ENCODE measurements at regions not wholly inside any gene's neighbourhood (a gene's known extent, or its start where the extent isn't known, plus 50 kb on each side); places are given as distances from the start of the nearest gene placed in this dataset.
A peak's percentile ranks its signal among the peaks of the same experiment; 100 is the strongest.
"Not testable (repeated sequence)": the region's sequence is repeated elsewhere in the genome, so short reads cannot be mapped to it uniquely, and the experiment has no call there.

DNA sequence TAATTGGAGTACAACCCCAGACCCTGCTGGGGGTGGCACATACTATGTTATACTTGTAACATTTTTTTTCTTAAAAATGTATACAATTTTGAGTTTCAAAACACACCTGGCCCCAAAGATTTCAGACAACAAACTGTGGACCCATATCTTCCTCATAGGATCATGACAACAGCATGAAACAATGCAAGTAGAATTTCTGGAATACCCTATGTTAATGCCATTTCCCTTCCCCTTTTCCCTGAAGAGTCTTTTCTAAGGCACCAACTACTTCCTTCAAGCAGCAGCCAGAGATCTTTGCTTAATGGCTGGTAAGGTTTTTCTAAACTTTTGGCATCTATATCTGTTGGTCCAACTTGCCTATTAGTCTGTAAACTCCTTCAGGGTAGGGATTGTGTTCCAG is 99.9 kb upstream of the SERBP1 start:
- DNase-seq, result no peak

DNA sequence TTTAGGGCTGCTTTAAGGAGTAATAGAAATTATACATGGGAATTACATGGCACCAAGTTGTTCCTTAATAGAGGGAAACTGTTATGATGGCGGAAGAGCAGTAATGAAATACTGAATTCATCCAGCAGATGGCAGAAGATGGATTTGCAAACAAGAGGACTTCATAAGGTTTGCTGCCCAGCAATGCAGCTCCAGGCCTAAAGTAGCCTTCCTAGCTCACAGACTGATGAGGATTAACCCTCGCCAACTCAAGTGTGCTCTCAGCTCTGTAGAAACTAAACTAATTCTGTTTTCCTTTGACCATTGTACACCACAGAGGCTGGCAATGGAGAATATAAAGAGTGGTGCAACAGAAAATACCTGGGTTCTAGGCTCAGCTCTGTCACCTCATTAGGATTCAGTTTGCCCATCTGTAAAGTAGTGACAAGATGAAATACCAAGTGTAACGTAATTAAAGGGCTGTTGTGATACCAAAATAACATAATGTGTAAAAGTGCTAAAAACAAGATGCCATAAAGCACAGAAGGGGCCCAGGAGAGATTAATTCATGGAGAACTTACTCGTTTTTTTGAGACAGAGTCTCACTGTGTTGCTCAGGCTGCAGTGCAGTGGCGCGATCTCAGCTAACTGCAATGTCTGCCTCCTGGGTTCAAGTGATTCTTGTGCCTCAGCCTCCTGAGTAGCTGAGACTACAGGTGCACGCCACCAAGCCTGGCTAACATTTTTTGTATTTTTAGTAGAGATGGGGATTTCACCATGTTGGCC is 102.4 kb upstream of the SERBP1 start:
- peak; percentile 40 for DNase-seq

DNA sequence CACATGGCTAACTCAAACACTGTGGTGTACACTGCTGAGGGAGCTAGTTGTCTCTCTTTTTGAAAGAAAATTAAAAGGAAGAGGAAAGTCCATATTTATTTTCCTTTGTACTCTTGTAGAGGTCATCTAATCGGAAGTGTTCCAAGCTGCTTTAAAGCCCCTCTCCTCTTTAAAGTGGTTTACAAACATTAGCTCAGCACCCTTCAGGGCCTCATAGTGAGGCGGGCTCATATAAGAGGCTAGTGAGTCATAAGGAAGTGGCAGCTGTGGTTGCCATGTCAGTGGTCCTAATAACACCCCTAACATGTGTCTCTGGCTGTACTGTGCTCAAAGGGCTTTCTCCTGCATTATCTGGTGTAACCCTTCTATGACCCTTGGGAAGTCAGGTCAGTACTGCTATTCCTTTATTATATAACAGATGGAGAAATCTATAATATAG is 104.4 kb upstream of the SERBP1 start:
- no peak for DNase-seq

DNA sequence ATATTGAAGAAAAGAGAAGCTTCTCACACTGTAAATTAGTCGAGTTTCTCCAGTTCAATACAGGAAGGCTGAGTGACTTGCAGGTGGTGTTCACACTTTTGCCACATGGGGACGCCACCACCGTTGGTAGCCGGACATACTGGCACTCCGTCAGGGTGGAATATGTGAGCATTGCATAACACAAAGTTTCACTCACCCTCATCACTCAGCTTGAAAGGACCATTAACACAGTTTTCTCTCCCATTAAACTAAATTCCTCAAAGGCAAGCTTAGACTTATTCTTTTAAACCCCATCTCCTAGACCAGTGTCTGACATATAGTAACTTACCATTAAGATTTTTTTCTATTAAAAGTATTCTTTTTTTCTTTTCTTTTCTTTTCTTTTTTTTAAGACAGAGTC is 105.3 kb upstream of the SERBP1 start:
- peak; percentile 7 for DNase-seq

DNA sequence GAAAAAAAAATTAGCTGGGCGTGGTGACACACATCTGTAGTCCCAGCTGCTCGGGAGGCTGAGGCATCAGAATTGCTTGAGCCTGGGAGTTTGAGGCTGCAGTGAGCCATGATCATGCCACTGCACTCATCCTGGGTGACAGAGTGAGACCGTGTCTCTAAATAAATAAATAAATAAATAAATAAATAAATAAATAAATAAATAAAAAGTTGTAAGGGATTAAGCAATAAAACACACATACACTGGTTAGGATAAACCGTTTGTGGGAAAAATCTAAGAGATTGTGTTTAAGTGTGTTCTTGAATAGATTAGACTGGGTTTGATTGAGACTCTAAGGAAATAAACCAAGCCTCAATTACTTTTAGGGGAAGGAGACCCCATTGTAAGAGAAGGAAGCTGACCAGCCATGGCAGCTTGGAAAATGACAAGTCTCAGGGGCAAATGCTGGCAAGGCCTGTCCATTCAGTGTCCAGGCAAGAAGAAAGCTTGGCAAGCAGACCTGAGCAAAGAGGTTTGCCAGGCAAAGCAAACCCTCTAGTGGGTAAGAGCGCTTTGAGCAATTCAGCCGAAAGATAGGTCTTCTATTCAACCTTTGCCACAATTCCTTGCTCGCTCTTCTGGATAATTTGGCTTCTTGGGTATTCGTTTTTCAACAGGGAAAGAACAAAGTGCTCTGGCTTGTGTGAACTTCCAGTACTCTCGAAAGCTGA is 106.9 kb upstream of the SERBP1 start:
- peak; percentile 19 for DNase-seq

DNA sequence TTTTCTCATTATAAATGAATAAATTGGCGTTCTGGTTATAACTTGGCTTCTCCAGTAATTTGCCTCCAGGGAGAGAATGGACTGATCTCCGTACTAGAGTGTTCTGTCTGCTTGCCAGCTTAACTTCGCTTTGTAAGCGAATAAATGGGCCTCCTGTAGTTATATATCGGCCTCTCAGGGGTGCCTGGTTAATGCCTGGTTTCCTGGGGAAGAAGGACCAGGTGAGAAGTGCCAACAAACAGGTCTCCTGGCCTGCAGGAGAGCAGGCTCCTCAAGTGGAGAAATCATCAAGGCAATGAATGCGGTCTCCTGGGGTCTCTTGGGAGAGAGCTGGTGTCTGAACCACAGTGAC is 107.4 kb upstream of the SERBP1 start:
- DNase-seq, result no peak

DNA sequence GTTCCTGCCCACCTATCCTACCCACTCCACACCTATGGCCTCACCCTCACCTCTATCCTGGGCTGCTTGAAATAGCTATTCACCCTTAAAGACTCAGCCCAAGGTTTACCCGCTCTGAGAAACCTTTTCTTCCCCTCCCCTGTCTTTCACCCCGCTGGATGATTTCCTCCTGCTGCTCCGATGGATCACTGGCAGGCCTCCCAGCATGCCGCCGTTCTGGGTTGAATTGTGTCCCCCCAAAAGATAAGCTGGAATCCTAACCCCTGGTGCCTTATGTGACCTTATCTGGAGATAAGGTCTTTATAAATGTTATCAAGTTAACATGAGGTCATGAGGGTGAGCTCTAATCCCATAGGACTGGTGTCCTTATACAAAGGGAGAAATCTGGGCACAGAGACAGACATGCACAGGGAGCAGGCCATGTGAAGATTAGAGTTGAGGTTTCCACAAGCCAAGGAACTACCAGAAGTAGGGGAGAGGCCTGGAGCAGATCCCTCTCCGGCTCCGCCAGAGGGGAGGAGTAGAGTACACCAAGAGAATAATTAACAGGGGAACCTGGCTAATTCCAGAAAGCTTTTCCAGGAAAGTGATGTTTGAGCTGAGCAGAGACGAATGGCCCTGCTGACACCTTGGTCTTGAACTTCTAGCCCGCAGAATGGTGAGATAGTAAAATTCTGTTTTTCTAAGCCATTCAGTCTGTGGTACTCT is 110.0 kb upstream of the SERBP1 start:
- no peak for DNase-seq

DNA sequence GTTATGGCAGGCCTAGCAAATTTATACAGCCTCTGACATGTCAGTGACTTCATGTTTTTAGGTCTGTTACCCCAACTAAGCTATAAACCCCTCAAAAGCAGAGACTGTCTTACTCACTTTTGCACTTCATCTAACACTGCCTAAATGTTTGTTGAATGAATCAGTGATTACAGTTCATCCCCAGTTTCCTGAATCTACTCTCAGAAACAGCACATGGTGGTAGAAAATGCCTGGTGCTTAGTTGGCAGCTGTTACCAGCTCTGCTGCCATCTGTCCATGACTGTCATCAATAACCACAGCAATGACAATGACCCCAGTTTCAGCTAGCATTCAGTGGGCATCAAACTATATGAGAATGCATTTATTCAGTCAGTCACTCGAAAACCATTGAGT is 110.5 kb upstream of the SERBP1 start:
- no peak for DNase-seq

DNA sequence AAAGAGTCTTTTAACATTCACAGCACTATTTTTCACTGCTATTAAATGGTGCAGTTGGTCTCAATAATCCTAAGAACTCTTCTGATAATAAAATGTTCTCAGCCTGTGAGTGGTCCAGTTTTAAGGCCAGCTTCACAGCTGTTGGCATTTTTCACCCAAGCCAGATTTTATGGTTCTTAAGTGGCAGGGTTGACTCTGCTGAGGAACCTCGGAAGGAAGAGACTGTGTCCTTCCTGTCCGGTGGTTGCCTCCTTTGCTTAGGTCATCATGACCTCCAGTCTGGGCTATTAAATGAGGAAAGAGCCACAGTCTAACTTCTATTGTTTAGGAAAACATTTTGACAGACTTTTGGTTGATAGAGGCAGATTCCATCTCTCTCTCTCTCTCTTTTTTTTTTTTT is 112.5 kb upstream of the SERBP1 start:
- DNase-seq, result no peak

DNA sequence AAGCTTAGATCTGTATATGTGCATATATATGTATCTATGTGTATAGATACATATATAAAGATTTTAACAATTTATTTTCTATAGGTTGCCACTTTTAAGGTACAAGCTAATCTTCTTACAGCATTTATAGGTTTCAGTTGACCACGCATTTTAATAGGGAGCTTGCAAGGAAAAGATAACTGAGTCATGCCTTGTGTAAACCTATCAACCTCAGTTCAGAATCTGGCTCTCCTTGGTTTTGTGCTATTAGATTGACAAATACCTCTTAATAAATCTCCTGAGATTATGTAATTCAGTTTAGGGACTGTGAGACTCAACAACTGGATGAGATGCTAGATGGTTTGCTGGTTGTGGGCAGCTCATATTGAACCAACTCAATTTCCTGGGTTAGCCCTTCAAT is 114.7 kb upstream of the SERBP1 start:
- no peak for DNase-seq

DNA sequence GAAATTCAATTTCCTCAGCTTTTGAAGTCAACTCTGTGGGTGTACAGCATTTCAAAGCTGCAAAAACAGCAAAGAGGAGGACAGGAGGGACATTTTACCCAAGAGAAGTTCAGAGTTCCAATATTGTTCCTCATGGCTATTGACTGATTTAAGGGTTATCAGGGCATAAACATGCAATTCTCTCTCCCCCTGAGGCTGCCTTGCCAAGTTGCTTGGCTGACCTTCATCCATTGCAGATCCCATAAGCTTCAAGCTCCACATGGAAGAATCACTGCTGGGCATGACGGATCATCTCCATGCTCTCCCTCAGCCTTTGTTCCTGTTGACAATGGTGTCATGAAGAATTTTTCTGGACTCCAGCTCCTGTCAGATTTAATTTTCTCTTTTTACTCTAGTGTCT is 115.2 kb upstream of the SERBP1 start:
- no peak for DNase-seq

DNA sequence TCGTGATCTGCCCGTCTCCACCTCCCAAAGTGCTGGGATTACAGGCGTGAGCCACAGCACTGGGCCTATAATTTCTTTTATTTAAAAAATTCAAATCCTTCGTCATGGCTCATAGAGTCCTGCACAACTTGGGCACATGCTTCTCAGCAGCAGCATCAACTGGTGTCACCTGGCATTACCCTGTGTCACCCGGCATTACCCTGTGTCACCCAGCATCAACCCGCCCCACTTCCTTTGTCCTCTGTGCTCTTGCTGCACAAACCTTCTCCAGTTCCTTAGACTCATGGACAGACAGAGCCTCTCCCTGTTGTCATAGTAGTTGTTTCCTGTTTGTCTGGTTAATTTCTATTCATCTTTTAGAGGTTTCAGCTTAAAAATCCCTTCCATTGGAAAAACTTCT is 121.2 kb upstream of the SERBP1 start:
- no peak for DNase-seq

DNA sequence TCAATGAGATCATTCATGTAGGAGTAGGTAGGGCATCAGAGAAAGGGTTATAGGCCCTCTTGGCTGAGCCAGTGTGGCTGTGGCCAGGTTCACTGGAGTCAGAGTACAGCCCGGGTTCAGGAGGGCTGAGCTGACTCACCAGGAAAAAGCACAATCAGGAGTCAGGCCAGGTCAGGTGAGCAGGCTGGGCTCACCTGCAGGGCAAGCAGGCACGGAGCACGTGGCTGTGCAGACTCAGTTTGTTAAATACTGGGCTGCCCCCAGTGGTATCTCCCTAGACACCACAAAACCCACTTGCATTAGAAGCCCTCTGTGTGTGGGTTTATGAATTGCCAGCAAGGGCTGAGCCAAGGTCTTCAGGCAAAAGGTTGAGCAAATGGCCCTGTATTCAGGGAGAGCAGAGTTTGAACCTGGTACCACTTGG is 122.1 kb upstream of the SERBP1 start:
- DNase-seq, result no peak

DNA sequence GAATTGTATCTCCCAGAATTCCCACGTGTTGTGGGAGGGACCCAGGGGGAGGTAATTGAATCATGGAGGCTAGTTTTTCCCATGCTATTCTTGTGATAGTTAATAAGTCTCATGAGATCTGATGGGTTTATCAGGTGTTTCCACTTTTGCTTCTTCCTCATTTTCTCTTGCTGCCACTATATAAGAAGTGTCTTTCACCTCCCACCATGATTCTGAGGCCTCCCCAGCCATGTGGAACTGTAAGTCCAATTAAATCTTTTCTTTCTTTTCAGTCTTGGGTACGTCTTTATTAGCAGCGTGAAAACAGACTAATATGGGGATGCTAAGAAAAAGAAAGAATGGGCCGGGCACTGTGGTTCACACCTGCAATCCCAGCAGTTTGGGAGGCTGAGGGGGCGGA is 124.0 kb upstream of the SERBP1 start:
- not testable (repeated sequence) for DNase-seq

DNA sequence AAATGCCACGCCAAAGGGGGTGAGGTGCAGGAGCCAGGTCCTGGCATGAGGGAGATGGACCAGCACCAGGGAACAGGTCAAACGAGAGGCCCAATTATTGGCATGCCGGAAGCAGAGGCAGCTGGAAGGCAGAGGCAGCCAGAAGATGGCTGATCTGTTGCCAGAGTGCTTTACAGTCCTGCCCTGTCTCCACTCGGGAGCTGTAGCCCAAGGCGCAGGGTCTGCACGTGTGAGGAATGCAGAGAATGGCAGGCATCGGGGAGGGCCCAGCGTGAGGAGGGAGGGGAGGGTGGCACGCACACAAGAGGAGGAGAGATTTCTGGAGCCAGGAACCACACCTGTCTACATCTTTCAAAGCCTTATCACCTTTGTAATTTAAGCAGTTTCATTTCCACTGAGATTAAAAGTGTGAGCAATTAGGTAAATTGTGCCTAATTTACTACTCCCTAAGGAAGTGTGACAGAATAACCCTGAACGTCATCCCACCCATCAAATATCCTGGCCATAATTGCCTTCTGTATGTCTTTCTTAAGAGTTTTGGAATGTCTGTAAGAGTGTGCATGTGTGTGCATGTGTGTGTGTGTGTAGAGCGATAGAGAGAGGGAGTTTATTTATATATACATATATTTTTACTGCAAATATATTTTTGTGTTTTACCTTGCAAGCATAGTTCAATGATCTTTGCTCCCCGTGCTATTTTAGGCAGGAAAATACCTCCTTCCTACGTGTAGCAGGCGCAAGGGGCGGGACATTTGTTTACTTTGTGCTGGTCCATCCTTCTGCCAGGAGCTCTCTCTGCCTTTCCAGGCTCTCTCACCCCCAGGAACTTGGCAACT is 125.5 kb upstream of the SERBP1 start:
- DNase-seq, result no peak

DNA sequence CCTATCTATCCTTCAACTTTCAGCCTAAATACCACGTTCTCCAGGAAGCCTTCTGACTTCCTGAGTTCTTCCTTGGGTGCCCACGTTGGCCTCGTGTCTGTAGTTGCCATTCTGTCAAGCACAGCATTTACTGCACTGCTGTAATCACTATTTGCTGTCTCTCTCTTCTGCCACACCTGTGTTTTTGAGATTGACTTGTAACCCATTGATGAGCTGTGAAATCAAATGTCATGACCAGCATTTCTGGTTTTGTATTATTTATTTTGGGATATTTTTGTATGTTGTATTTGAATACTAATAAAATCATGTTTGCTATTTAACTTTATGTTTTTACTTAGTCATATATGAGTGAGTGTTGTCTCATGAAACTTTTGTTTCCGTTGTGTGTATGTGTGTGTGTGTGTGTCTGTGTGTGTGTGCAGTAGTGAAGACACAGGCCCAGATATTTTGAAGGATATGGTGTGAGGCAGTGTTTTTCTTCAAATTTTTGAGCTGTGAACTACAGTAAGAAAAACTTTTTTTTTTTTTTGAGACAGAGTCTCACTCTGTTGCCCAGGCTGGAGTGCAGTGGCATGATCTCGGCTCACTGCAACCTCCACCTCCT is 126.2 kb upstream of the SERBP1 start:
- DNase-seq, result no peak

DNA sequence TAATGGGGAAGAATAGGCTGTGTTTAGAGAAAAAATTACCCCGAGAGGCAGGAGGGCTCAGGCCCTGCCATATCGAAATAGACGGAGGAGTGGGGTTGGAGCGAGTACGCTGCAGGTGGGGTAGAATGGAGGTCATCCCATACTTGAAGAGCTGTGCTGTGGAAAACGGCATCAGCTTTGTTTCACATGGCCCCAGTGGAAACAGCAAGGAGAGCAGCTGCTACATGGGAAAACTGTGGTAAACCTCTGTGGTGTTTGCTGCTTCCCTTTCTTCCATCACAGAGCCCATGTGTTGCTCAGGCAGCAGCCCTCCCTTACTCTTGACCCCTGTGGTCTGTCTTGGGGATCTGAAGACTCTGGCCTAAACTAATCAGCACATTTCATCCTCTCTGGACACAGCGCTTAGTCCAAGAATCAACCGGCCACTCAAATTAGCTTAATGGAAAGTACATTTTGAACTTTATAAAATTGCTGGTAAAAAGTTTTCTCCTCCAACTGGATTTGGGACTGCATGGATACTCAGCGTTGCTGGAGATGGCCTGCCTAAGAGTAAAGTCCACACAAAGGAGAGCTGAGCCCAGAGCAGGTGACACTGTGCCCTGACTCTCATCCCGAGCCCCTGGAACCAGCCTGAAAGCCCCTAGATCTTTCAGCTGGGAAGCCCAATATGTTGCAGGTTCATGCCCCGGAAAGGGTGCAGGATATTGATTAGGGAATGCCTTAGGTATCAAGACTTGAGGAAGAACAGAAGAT is 127.1 kb upstream of the GADD45A start:
- no peak for DNase-seq

DNA sequence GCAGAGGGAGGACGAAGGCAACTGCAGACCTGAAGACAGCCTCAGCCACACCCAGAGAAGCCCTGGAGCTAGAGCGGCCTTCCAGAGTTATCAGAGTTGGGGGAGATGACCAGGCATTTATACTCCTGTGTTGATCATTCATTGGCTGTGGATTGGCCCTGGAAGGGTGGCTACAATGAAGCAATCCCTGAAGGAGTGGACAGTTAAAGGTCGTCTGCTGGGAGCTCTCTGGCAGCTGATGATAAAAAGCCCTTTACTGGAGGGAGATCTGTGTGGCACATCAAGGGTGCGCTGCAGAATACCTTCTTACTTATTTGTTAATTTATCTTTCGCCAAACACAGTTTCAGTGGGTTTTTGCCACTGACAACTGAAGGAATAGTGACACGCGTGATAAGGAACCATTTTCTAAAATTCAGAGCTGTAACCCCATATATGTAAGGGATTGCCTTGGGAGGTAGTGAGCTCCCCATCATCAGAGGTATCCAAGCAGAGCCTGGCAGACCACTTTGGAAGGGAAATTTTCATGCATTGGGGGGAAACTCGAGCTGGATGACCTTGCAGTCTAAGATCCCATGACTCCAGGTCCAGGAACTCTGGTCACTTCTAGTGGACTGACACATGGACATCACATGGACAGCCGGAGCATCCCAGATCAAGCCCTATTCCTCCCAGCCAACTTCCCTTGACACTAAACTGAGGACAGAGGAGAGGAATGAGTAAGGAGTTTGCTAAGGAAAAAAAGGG is 126.4 kb upstream of the GADD45A start:
- no peak for DNase-seq

DNA sequence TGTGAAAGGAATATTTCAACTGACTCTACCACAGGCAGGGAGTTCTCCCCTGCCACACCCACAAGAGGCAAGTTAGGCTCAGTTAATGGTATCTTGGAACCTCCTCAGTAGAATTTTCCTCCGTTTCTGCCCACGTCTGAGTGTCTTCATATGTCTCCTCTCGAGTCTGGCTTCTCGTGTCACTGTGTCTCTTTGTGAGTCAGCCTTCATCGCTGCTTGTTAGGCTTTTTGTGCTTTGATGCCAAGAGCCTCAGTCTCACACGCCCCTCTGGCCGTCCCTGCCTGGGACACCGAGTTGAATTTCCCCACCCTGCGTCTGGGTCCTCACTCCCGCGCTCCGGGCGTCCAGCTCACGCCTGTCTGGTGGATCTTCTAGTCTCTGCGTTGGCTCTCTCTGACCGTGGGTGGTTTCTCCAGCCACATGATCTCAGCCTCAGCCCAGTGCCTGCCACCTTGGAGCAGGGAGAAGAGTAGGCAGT is 125.7 kb upstream of the GADD45A start:
- no peak for DNase-seq

DNA sequence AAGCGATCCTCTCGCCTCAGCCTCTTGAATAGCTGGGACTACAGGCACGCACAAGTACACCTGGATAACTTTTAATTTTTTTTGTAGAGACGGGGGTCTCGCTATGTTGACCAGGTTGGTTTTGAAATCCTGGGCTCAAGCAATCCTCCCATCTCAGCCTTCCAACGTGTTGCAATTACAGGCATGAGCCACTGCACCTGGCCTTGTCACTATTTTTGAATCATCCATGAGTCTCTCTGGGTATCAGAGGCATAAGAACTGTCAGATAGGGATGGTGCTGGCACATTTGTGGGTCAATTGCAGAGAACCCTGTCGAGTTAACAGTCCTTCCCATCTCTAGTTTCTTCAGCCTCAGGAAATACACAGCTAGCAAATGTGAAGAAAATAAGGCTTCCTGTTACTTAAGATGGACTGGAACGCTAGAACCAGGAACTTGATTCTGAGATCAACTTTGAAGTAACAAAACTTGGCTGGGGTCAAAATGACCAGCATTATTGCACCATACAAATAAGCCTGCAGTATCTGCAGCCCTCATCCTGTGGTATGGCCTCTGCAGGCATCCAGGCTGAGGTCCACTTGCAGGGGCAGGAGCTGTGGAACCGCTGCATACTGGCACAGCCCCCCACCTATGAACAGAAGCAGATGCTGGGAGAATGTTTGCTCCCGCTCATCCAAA is 124.3 kb upstream of the GADD45A start:
- no peak for DNase-seq
